DND-41 (cell line): ENCODE measurements at regions not wholly inside any gene's neighbourhood (a gene's known extent, or its start where the extent isn't known, plus 50 kb on each side); places are given as distances from the start of the nearest gene placed in this dataset.

Experiments used
- CTCF ChIP-seq: IDR thresholded peaks from 2 replicates; pipeline ENCODE4 v1.5.1; 2012; ENCODE audit warnings: borderline replicate concordance, low read length, moderate library complexity, mild to moderate bottlenecking; ENCODE audit not compliant: poor library complexity, severe bottlenecking; ENCODE audit errors: extremely low read depth
- EZH2 ChIP-seq: IDR thresholded peaks from 3 replicates; pipeline ENCODE4 v1.6.1; 2012; ENCODE audit warnings: borderline replicate concordance, low read depth, mild to moderate bottlenecking, moderate library complexity, low read length, inconsistent platforms; ENCODE audit not compliant: severe bottlenecking

DNA sequence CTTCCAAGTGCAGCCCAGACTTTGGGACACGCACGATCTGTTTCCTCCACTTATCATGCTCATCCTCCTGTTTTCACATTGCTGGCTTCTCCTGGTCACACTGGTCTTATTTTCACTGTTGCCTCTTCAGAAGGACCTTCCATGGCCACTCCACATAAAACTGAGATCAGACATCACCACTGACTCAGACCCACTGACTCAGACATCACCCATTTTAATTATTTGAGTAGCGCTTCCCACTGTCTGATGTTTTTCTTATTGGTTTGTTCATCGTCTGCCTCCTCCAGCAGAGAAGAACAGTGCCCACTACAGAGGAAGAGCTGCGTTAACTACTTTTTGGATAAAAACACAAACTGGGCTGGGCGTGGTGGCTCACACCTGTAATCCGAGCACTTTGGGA lies 270.5 kb upstream of the PWP1 start:
- TF ChIP-seq CTCF (no peak), EZH2 (no peak)
